RPMI8226 (cell line): ENCODE measurements at regions not wholly inside any gene's neighbourhood (a gene's known extent, or its start where the extent isn't known, plus 50 kb on each side); places are given as distances from the start of the nearest gene placed in this dataset.

ENCODE experiments used
- DNase-seq: peaks from one replicate; pipeline ENCODE4 v3.0.0-alpha.2; 2015

DNA sequence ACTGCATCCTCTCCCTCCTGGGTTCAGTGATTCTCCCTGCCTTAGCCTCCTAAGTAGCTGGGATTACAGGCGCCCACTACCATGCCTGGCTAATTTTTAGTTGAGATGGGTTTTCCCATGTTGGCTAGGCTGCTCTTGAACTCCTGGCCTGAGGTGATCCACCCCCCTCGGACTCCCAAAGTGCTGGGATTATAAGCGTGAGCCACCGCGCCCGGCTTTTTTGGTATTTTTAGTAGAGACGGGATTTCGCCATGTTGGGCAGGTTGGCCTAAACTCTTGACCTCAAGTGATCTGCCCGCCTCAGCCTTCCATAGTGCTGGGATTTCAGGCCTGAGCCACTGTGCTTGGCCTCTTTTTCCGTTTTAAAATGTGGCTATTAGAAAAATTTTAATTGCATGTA is 343.8 kb upstream of the RBFOX1 start:
- DNase-seq = no peak

DNA sequence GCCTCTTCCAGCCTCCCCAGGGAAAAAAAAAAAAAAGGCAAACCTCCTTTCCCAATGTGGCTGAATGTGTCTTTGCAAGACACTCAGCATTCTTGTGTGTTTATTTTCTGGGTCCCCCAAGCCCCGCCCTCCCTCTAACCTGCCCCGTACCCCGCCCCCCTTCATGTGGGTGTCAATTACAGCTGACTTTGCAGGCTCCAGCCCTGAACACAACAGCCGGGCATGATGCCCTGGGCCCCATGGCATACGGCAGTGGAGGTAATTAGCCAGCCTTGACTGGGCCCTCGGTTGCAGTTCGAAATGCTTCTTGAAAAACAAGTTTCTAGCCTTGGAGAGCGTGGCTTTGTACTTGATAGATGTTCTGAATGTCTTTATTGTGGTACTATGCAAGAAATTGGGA is 354.7 kb upstream of the RBFOX1 start:
- DNase-seq = peak; percentile 23

GRCh38 chr16:6977291-6977690 is 355.4 kb upstream of the RBFOX1 start:
- no peak for DNase-seq

DNA sequence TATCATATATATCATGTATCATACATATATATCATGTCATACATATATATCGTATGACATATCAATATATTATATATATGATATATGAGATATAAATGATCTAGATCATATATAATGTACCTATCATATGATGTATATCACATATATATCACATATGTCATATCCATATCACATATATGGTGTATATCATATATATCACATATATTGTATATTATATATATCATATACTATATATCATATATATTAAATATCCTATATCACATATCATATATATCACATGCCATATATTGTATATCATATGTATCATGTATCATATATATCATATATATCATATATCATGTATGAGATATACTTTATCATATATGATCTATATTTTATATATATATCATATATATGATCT is 355.9 kb upstream of the RBFOX1 start:
- no peak for DNase-seq

DNA sequence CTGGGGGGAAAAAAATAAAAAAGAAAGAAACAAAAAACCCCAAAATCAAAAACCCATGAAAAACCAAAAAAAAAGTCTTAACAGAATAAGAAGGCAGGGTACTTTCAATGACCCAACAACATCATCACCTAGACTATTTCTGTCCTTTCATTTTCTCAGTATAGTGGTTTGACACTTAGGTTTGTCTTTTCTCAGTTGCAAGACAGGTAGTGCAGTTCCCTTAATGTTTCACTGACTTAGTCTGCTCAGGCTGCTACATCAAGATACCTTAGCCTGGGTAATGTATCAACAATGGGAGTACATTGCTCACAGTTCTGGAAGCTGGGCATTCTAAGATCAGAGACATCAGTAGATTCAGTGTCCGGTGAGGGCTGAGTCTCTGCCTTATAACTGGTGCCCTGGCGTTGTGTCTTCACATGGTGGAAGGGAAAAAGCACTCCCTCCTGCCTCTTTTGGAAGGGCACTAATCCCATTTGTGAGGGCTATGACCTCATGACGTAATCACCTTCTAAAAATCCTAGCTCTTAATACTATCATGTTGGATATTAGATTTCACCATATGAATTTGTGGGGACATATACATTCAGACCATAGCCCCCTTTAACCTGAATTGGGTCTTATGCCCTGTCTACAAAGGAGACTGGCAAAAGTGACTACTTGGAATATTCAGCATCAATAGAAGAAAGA is 362.3 kb upstream of the RBFOX1 start:
- DNase-seq = no peak

- DNase-seq = no peak
Measured at GRCh38 chr16:6969594-6969993, 363.1 kb upstream of the RBFOX1 start.

DNA sequence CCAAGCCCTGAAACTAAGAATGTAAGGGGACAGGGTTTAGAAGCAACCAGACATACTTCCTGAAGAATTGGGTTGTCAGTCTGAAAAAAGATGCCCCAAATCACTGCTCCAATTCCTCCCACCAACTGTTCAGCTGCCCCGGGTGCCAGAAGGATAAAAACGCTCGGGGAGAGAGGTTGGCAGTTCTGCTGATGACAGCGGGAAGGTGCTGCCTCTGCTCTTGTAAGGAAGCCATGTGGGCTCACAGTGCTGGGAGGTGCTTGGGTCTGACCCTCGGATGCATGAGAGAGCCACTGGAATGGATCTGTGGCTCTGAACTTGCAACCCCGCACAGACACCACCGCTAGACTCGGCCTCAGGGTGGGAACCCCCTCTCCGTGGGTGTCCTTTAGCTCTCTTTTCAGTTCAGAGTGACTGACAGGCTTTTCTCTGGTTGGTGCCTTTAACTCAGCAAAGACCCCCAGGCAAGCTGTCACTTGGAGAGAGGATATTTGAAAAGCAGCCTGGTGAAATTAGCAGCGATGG is 364.8 kb upstream of the RBFOX1 start:
- no peak for DNase-seq

DNA sequence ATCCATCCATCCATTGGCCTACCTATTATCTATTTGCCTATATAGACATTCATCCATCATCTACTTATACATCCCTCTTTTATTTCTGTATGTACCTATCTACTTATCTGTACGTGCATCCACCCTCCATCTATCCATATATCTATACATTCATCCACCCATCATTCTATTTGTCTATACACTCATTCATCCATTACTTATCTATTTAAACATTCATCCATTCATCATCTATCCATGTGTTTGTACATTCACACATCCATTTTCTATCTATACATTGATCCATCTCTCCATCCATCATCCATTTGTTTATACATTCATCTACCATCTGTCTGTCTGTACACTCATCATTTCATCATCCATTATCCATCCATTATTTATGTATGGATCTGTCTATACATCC is 365.7 kb upstream of the RBFOX1 start:
- DNase-seq = no peak

DNA sequence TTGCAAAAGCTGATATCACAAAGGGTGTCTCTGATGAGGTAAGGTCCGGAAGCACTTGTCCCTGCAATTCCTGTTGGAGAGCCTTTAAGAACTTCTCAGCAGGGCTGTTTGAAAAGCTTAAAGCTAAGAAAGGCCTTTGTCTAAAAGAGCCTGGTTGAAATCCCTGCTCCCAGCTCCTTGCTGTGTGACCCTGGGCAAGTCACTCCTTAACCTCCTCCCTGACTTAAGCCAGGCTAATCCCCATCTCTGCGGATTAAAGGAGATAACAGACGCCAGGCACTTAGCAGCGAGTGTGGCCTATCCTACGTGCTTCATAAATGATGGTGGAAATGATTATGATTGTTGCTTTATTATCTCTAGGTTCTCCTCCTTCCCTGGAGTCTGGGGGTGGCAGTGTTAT is 368.0 kb upstream of the RBFOX1 start:
- no peak for DNase-seq

DNA sequence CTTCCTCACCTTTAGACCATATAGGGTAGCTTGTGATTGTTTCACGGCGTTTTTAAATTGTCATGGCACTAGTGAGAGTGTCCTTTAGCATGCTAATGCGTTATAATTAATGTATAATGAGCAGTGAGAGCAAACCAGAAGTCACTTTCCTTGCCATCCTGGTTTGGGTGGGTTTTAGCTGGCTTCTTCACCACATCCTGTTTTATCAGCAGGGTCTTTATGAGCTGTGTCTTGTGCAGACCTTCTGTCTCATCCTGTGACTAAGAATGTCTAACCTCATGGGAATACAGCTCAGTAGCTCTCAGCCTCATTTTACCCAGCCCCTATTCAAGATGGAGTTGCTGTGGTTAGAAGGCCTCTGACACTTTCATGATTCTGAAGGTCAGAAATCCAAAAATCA is 370.9 kb upstream of the RBFOX1 start:
- no peak for DNase-seq

- DNase-seq = no peak
Measured at GRCh38 chr16:6958184-6958583, 374.5 kb upstream of the RBFOX1 start.

DNA sequence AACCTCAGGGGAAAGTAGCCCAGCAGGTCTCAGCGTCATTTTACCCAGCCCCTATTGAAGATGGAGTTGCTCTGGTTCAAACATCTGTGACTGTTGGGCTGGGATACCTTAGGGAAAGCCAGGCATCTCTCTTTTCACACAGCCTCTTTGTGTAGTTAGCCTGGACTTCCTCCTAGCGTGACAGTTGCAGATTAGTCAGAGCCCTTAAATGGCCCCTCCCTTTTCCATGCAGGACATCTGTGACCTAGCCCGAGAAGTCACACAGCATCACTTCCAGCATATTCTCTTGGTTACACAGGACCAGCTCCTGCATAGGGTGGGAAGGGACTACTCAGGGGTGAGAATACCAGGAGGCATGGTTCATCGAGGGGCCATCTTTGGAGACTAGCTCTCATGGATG is 375.0 kb upstream of the RBFOX1 start:
- no peak for DNase-seq

GRCh38 chr16:6956511-6956910 is 376.1 kb upstream of the RBFOX1 start:
- no peak for DNase-seq

DNA sequence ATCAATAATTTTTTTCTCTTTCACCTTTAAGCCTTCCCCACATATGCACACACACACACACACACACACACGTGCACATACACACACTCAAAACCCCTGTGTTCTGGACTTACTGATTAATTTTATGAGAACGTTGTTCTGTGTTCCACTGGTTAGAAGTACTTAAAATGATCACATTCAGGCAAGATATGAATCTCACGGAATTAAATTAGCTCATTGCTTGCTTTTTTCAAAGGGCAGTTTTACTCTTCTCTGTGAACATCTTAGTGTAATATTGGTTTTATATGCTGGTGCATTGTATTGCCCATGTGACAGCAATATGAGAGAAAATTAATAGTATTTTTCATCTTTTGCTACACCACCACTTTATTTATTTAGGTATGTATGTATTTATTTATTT is 377.3 kb upstream of the RBFOX1 start:
- no peak for DNase-seq

GRCh38 chr16:6949240-6949639 is 383.4 kb upstream of the RBFOX1 start:
- no peak for DNase-seq

DNA sequence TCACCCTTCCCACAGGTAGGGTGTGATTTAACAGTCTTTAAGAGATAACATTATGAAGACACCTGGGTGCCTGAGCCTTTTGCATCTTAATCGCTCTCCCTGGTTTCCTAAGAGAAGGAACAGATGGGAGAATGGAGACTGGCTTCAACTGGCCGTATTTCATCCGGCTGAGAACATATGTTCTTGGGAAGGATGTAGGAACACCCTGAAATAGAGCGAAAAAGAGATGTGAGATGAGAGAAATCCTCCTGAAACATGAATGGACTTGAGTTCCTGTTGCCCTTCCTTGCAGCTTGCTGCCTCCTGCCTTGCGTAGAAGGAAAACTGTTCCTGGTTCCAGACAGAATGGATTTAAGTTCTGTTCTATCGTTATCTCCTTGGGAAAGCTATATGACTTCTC is 385.4 kb upstream of the RBFOX1 start:
- no peak for DNase-seq

DNA sequence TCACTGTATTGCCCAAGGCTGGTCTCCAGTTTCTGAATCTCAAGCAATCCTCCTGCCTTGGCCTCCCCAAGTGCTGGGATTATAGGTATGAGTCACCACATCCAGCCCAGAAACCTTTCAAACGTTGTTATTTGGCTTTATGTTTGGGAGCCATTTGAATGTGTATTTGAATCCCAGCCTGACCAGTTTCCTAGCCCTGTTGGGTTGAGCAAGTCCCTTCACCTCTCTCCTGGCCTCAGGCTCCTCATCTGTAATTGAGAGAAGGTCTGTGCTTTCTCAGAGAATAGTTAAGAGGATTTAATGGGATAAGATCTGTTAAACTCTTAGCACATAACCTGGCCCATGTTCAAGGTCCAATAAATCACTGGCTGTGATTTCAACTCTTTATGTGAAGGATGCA is 385.8 kb upstream of the RBFOX1 start:
- DNase-seq = no peak

DNA sequence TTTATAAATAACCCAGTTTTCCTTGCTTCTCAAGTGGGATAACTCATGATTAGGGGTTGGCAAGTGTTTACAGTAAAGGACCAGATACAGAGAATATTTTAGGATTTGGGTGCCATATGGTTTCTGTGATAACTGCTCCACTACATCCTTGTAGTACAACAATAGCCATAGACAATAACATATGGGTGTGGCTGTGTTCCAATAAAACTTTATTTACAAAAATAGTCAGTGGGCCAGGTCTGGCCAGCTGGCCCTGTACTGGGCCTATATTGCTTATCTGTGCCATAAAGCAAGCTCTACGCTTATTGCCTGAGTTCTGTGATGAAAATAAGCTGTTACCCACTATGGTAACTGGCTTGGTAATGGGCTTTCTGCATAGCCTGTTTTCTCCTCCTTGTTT is 386.5 kb upstream of the RBFOX1 start:
- DNase-seq = no peak

DNA sequence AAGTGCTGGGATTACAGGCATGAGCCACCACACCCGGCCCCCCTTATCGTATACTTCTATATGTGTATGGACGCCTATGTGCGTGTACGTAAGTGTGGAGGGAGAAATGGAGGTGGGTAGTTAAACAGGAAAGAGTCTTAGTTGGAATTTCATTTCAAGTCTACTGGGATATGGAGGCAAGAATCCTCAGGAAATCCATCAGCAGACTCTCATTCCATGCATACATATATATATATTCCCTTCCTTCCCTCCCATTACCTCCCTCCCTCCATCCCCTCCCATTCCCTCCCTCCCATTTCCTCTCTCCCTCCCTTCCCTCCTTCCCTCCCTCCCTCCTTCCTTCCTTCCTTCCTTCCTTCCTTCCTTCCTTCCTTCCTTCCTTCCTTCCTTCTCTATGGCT is 391.7 kb upstream of the RBFOX1 start:
- no peak for DNase-seq

DNA sequence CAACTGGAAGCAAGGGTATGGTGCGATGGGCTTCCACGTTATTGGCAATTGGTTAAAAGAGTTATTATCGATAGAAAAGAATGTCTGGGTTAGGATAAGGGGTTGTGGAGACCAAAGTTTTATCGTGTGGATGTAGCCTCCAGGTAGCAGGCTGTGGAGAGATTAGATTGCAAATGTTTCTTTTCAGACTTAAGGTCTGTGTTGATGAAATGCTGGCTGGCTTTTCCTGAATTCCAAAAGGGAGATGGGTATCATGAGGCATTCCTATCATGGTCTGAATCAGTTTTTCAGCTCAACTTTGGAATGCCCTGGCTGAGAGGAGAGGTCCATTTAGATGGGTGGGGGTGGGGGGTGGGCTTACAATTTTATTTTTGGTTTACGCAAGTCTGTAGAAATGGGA is 395.0 kb upstream of the RBFOX1 start:
- no peak for DNase-seq

- DNase-seq = no peak
Measured at GRCh38 chr16:6932871-6933385, 399.7 kb upstream of the RBFOX1 start.

DNA sequence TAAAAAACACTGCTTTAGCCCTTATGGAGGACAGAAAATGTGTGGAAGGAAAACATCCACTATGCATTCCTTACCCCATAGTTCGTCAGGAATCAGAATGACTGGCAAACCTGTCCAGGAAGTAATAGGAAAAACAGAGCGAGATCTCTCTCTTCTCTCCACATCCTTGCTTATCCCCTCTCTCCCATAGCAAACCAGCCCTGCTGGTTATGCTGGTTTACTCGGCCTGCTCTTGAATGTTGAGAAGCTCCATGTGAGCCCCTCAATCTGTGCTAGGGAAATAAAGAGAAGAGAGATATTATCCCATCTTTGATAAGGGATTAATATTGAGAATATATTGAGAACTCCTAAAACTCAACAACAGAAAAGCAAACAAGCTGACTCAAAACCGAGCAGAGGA is 402.8 kb upstream of the RBFOX1 start:
- DNase-seq = no peak

DNA sequence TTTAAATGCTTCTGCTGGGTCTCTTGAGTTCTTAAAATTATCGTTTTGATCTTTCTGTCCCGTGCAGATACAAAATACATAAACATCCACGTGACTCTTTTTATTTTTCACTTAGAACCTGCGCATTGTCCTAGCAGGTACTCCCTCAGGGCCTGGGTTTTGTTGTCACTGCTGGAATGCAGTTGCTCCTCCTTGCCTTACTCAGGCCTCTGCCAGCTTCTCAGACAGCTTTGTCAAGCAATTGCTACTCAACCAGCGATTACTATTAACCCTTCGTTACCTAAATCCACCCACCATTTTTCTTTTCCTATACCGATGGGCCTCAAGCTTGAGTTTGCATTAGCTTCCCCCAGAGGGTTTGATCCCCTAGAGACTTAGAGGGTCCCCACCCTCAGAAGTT is 405.9 kb upstream of the RBFOX1 start:
- no peak for DNase-seq

GRCh38 chr16:6926341-6926740 is 406.3 kb upstream of the RBFOX1 start:
- no peak for DNase-seq

- no peak for DNase-seq
Measured at GRCh38 chr16:6918646-6919045, 414.0 kb upstream of the RBFOX1 start.
